Activated CD4-positive, CD25-positive, alpha-beta regulatory T cell treated with anti-CD3 and anti-CD28 coated beads, Interleukin-2, amount 50 U/mL, for 16 hours (primary cell): ENCODE measurements at regions not wholly inside any gene's neighbourhood (a gene's known extent, or its start where the extent isn't known, plus 50 kb on each side); places are given as distances from the start of the nearest gene placed in this dataset.

Experiments
- DNase-seq: peaks from one replicate; pipeline ENCODE4 v3.0.0-alpha.2; 2020; ENCODE audit warnings: low read depth, low spot score

- no peak for DNase-seq
These were observed 108.7 kb upstream of the TTC29 start for GRCh38 chr4:147054228-147054872.

GRCh38 chr4:147056940-147057610 is 111.4 kb upstream of the TTC29 start:
- no peak for DNase-seq

- no peak for DNase-seq
These were observed 112.0 kb upstream of the TTC29 start for GRCh38 chr4:147057611-147058190.

GRCh38 chr4:147059064-147059731 is 113.5 kb upstream of the TTC29 start:
- DNase-seq = no peak

GRCh38 chr4:147060151-147060931 is 114.7 kb upstream of the TTC29 start:
- no peak for DNase-seq

DNA sequence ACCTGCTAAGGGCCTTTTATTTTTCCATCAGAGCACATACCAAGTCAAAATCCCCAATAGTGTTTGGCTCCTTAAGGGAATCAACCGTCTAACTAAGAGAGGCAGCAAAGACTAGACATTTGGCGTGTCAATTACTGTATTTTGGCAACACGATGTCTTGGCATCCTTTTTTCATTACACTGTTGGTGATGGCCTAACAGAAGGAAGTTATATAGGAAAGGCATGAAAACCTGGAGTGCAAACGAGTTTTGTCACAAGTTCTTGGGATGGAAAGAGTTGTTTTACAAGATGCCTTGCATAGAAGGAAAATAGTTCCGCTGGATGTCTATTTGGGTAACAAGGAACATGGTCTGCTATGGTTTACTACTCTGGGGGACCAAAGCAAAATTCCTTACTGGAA is 119.2 kb upstream of the TTC29 start:
- DNase-seq = no peak

DNA sequence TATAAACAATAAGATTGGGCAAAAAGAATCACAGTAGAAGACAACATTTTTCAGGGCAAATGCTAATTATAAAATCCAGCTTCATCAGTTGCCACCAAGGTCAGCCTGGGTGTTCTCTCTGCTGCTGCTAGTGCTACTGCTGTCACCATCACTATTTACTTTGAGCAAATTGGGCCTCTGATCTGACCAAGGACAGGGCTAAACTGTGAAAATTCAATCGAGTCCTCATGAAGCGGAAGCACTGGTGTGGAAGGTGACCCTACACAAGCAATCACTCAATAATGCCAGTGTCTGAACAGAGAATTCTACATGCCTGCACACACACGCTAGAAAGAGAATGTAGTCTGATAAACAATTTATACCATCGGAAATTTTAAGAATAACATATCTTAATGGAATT is 122.9 kb upstream of the TTC29 start:
- DNase-seq = no peak

DNA sequence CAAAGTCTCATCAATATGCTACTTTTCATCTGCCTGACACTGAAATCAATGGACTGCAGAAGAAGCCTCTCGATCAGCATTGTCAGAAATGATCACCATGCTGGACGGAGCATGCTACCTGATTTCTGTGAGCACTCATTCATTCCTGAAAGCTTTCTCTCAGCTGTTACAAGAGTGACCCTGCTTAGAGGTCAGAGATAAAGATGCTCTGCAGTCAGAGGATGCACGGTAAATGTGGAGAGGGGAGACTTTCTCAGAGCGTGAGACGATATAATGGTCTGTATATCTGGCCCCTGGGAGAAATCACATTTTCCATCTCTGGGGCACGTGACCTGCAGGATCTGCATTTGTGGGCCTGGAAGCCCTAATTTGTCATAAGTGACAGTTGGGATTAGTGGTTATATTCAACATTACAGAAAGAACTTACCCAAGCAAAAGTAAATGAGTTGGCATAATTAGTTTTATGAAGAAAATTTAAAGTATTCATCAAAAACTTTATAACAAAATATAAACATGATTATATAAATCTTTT is 125.6 kb upstream of the TTC29 start:
- no peak for DNase-seq

GRCh38 chr4:147076179-147076578 is 130.5 kb upstream of the TTC29 start:
- DNase-seq = no peak

DNA sequence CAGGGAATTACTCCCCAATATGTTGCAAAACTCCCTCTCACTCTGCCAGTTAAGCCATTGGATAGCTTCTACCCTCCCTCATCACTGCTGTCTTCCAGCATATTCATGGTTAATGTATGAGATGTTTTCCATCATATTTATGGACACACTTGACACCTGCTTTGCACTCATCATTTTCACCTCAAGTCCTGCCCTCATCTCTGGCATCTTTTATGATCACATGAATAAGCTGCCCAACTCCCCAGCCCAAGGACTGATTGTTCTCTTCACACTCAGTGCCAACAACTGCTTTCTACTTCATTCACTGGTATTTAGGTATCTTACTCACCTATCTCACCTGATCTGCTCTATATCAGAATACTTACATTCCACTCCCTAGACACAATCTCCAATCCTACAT is 131.1 kb upstream of the TTC29 start:
- no peak for DNase-seq

GRCh38 chr4:147078362-147078761 is 132.7 kb upstream of the TTC29 start:
- no peak for DNase-seq

DNA sequence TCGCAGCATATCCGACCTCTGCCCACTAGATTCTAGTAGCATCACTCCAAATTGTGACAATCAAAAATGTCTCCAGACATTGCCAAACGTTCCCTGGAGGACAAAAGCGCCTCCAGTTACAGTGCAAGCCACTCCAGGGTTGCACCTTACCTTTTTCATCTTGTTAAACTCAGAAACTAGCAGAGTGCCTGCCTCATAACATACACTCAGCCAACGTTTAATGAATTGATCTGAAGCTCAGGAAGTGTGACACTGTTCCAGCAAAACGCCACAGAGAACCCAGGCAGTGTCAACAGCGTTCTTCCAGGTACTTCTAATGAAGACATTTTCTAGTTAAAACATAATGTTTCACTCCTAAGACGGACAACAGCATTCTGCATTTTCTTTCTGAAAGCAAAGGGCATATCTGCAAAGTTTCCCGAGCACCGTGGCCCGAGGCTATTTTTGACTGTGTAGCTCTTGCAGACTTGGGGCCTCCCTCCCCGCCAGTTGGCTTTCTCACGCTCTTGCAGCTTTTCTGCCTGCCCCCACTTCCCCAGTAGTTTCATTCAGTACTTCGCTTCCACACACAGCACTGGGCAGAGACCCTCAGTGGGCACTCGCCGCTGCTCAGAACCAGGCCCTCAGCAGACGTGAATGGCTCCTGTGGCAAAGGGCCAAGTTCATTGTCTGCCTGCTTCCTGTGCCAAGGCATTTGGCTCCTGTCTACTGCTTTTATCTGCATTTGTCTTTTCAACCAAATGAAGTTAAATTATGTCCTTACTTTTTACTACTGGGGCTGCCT is 133.4 kb upstream of the TTC29 start:
- DNase-seq = no peak

GRCh38 chr4:147084861-147085260 is 139.2 kb upstream of the TTC29 start:
- DNase-seq = no peak

DNA sequence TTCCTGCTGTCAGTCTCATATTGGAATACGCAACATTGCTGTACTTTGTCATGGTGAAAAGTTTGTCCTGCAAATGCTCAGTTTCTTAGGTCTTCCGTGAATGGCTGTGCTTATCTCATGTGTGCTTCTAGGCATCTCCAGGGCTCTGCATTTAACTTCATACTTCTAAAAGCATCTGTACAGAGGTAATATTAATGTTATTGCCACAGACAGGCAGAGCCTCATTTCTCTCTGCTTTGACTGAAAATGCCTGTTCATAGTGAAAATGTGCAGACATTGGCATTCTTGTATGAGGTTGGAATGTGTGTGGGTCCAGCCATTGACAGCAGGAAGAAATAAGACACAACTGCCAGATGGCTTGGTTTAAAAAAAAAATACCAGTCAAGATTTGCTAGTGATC is 140.1 kb upstream of the TTC29 start:
- no peak for DNase-seq

GRCh38 chr4:147088146-147088545 is 142.5 kb upstream of the TTC29 start:
- DNase-seq = no peak

DNA sequence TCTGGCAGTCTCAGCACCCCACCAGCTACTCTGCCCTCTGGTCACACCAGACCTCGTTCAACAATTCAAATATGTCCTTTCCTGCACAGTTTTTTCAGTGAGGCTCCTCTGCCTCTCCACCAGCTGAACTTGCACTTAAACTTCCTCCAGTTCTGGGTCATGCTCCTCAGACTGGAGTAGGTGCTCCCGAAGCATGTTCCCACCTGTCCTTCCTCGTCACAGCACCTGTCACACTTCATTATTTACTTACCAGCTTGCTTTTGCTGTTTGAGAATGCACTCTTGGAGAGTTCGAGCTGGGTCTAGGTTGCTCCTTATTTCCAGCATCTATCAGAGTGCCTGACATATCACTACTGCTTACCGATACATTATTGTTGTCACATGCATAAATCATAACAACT is 144.8 kb upstream of the TTC29 start:
- DNase-seq = no peak

DNA sequence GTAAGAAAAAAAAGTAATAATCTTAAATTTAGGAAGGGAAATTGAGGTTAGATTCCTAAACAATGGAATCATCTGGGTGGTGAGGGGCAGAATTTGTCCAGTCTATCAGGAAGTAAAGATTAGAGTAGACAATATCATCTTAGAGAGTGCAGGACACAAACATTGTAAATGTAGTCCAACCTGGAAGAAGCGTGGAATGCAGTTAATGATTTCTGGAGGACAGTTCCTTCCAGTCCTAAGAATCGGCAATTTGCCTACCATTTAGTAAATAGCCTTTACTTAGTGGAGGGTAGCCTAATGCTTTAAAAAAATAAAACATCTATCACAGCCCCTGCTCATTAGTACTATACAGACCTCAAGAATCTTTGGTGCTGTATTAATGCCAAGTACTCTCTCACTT is 147.5 kb upstream of the TTC29 start:
- no peak for DNase-seq

GRCh38 chr4:147094238-147094637 is 148.6 kb upstream of the TTC29 start:
- no peak for DNase-seq

GRCh38 chr4:147096667-147097604 is 151.3 kb upstream of the TTC29 start:
- DNase-seq = no peak

GRCh38 chr4:147101678-147102077 is 156.0 kb upstream of the TTC29 start:
- DNase-seq = no peak
